Non-pigmented ciliary epithelial cell (primary cell): ENCODE measurements at regions not wholly inside any gene's neighbourhood (a gene's known extent, or its start where the extent isn't known, plus 50 kb on each side); places are given as distances from the start of the nearest gene placed in this dataset.

ENCODE experiments used
- DNase-seq: peaks from one replicate; pipeline ENCODE4 v3.0.0-alpha.2; 2010; ENCODE audit warnings: low read depth

GRCh38 chr15:96097661-96098060 lies 232.8 kb upstream of the NR2F2 start:
- no peak for DNase-seq

DNA sequence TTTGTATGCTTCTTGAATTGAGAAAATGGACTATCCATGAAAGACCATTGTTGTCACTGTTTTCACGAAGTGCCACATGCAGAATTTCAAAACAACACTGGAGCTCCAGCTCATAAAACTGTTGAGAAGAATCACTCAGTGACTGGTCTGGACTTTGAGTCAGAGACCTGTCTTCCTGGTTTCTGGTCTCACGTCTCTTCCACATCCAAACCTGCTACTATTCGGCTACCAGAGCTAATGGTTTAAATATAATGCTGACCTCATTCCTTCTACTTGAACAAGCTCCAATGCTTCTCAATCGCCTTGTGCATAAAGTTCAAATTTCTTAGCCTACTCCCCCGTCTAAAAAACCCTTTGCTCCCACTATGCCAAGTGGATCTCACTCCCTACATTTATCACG lies 227.9 kb upstream of the NR2F2 start:
- no peak for DNase-seq

DNA sequence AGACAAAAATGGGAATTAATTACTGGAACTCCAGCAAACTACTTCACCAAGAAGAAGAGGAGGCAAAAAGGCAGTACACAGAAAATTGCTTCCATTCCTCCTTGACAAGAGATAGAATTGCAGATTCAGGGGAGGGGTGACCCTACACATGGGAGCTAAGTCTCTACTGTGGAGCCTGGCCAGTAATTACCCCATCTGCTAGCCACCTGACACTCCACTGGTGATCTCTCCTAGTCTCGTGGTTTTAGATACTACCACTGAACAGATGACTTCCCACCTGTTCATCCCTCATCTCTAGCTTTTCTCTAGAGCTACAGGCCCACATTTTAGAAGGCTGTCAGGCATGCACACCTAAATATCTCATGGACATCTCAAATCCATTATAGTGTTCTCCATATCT lies 224.3 kb upstream of the NR2F2 start:
- DNase-seq = no peak

- no peak for DNase-seq
These were observed 223.9 kb upstream of the NR2F2 start for GRCh38 chr15:96106628-96107027.

DNA sequence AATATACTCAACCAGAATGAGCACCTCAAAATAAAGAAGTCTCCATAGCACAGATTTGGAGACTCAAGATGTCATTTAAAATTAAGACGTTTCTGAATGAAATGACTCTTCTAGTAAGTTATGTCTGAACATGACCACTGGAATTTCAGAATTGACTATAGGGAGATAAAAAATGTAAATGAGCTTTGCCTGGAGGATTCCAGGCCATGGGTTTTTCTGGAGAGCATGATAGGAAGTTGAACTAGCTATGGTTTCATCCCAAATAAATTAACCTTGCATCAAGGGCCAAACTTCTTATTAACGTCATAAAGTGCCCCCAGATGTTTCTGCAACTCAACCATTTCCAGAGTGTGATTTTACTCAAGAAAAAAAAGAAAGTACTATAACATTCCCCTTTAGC lies 222.6 kb upstream of the NR2F2 start:
- DNase-seq = no peak

- no peak for DNase-seq
These were observed 222.1 kb upstream of the NR2F2 start for GRCh38 chr15:96108405-96108804.

DNA sequence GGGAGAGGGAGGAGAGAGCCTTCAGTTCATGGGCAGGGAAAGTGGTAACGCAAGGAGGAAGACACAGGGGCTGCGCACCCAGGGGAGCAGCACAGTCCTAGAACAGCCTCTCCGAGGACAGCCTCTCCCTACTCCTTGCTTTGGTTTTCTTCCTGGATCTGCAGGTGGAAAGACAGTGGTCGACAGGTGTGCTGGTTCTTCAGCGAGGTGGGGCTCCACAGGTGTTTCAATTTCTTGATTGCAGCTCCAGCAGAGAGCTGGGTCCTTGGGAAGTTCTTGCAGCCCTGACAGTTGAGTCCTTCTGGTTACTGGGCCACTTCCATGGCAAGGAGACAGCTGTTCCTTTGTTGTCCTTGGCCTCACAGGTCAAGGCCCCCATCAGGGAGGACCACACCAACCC lies 220.7 kb upstream of the NR2F2 start:
- no peak for DNase-seq

GRCh38 chr15:96112018-96112417 lies 218.5 kb upstream of the NR2F2 start:
- no peak for DNase-seq

DNA sequence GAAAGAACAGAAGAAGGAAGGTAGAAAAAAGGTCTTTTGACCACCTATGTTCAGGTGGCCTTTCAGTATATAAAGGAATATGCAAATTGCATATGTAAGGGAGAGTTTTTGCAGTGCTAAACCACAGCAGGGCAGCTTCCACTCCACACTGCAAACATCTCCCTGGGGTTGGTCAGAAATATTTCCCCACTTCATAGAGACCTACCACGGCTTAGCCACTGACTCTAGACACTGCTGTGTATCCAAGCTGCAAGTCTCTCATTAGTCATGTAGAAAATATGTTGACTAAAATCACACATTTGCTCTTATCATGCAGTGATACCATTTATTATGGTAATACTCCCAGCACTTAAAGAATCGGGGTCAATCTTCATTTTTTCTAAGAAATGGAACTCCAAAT lies 214.9 kb upstream of the NR2F2 start:
- peak; percentile 38 for DNase-seq

DNA sequence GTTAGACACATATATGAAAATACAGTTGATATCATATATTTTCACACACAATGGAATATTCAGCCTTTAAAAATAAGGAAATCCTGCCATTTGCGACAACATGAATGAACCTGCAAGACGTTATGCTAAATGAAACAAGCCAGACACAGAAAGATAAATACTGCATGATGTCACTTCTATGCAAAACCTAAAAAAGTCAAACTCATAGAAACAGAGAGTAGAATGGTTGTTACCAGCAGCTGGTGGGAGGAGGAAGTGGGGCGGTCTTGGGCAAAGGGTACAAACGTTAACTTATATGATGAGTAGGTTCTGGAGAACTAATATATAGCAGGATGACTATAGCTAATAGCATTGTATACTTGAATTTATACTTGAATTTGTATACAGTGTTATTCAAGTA lies 213.2 kb upstream of the NR2F2 start:
- no peak for DNase-seq

GRCh38 chr15:96119734-96120133 lies 210.8 kb upstream of the NR2F2 start:
- no peak for DNase-seq

GRCh38 chr15:96121086-96121920 lies 209.2 kb upstream of the NR2F2 start:
- DNase-seq = no peak

DNA sequence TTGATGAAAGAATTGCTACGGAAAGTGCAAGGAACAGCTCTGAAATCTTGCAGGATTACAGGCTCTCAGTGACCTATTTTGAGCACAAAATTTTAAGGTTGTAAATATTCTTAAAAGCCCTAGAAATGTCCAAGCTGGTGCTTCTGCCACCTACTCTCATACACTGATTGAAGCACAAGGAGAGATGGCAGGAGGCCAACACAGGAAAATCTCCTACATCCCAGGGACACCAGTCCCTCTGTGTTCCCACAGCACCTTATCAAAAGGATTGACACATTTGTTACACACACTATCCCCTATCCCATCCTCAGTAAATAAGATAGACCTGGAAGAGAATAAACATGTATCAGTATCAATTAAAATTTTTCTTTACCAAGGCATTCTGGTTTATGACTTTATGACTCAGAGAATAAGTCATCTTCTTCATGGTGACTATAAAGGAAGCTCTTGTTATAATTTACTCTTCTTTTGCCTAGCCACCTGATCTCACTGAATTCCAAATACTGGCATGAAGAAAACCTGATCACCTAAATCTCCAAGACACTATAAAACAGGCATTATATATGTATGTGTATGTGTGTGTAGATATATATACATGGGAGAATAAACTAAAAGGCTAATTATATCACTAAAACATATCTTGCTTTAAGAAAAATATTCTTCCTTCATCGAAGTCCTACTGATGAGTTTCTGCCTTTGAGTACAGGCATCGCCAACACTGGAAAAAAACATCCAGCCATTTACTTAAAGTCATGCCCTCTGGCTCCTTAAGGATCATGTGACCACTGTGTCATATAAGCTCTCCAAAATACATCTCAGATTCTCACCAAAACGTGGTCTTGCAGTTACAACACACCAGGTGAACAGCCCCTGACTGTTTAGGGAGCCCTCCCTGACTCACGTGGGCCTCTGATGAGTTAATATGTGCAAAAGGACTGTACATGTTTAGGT lies 208.1 kb upstream of the NR2F2 start:
- no peak for DNase-seq

- DNase-seq = no peak
These were observed 207.5 kb upstream of the NR2F2 start for GRCh38 chr15:96123028-96123400.

GRCh38 chr15:96123630-96124187 lies 206.8 kb upstream of the NR2F2 start:
- no peak for DNase-seq

- DNase-seq = no peak
These were observed 206.1 kb upstream of the NR2F2 start for GRCh38 chr15:96124436-96124835.

GRCh38 chr15:96125721-96126415 lies 204.6 kb upstream of the NR2F2 start:
- no peak for DNase-seq

DNA sequence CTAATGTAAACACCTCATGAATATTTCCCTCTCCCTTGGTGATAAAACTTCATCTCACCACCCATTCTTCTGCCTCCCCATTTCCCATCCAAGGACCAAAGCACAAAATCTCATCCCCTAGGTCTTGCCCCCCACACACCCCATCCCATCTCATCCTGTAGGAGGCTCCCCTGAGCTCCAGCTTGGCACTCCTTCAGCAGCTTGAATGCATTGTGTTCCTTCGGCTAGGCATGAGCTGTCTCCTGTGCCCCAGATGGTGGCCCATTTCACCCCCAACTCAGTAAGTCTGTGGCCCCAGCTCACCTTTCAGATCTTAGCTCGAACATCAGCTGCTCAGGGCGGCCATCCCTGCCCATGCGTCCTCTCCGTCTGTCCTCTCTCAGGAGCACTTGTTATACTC lies 203.6 kb upstream of the NR2F2 start:
- no peak for DNase-seq

GRCh38 chr15:96130734-96131133 lies 199.8 kb upstream of the NR2F2 start:
- DNase-seq = no peak

DNA sequence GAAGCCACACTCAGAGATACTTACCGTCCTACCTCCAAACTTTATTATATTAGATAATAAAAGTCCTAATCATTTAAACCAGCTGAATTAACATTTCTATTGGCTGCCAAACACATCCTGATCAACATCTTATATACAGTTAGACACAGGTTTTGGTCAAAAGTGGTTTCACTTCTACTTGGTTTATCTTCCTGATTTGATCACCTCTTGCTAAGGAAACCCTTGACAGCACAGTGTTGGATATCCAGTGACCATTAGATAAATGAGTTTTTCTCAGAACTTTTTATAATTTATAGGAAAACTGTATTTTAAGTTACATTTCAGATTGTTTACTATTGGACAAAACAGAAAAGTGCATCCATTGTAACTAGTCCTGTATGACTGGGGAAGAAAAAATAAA lies 198.4 kb upstream of the NR2F2 start:
- DNase-seq = no peak

- no peak for DNase-seq
These were observed 195.1 kb upstream of the NR2F2 start for GRCh38 chr15:96135166-96136093.
